PFSK-1 (cell line): ENCODE measurements at regions not wholly inside any gene's neighbourhood (a gene's known extent, or its start where the extent isn't known, plus 50 kb on each side); places are given as distances from the start of the nearest gene placed in this dataset.

Experiments used
- FOXP2 ChIP-seq: optimal IDR thresholded peaks from 2 replicates; pipeline ENCODE3; 2011; ENCODE audit warnings: borderline replicate concordance, control low read depth, inconsistent platforms; ENCODE audit not compliant: insufficient read depth; ENCODE audit errors: extremely low read length, extremely low read depth
- POLR2AphosphoS5 ChIP-seq: IDR thresholded peaks from 2 replicates; pipeline ENCODE4 v1.6.1; 2012; ENCODE audit warnings: low read depth, mild to moderate bottlenecking, control low read depth, low read length, moderate library complexity
- REST ChIP-seq, 2 experiments: IDR thresholded peaks; 2 replicates each; pipeline versions ENCODE4 v1.6.1 to v1.8.0; 2011 to 2012; ENCODE audit warnings: low read depth in 2 of 2, low read length in 2 of 2, control low read depth in 1 of 2, inconsistent platforms in 1 of 2, mild to moderate bottlenecking in 1 of 2, moderate library complexity in 1 of 2; ENCODE audit not compliant: insufficient read depth in 1 of 2
- SIN3A ChIP-seq: IDR thresholded peaks from 2 replicates; pipeline ENCODE4 v1.6.1; 2012; ENCODE audit warnings: mild to moderate bottlenecking, low read length, moderate library complexity, borderline replicate concordance; ENCODE audit not compliant: insufficient read depth
- TAF1 ChIP-seq: IDR thresholded peaks from 2 replicates; pipeline ENCODE4 v1.6.1; 2012; ENCODE audit warnings: low read length, control low read depth, borderline replicate concordance; ENCODE audit not compliant: insufficient read depth

- TF ChIP-seq TAF1, result no peak
- TF ChIP-seq SIN3A, result no peak
- no peak for TF ChIP-seq POLR2AphosphoS5
- TF ChIP-seq REST (IDR thresholded peaks at IDR 0.05; ENCODE audit: insufficient read depth in 1 of 2, low read depth in 2 of 2, low read length in 2 of 2), result no peak
- no peak for TF ChIP-seq FOXP2
Observed at GRCh38 chr14:42224053-42224888, 617.6 kb downstream of the LRFN5 start.

GRCh38 chr14:42222924-42223471, 616.3 kb downstream of the LRFN5 start:
- no peak for TF ChIP-seq FOXP2
- TF ChIP-seq REST (IDR thresholded peaks at IDR 0.05; ENCODE audit: insufficient read depth in 1 of 2, low read depth in 2 of 2, low read length in 2 of 2), result no peak
- TF ChIP-seq POLR2AphosphoS5, result no peak
- no peak for TF ChIP-seq TAF1
- no peak for TF ChIP-seq SIN3A

GRCh38 chr14:42214981-42215491, 608.4 kb downstream of the LRFN5 start:
- TF ChIP-seq SIN3A (no peak), POLR2AphosphoS5 (no peak), FOXP2 (no peak), TAF1 (no peak), REST (IDR thresholded peaks at IDR 0.05; ENCODE audit: insufficient read depth in 1 of 2, low read depth in 2 of 2, low read length in 2 of 2) (no peak)

- no peak for TF ChIP-seq REST (IDR thresholded peaks at IDR 0.05; ENCODE audit: insufficient read depth in 1 of 2, low read depth in 2 of 2, low read length in 2 of 2)
Observed at GRCh38 chr14:42200957-42201356, 594.3 kb downstream of the LRFN5 start.

- TF ChIP-seq REST (IDR thresholded peaks at IDR 0.05; ENCODE audit: insufficient read depth in 1 of 2, low read depth in 2 of 2, low read length in 2 of 2) (no peak), SIN3A (no peak), POLR2AphosphoS5 (no peak), TAF1 (no peak), FOXP2 (no peak)
Observed at GRCh38 chr14:42198010-42198409, 591.3 kb downstream of the LRFN5 start.
